ENCODE measurements at regions not wholly inside any gene's neighbourhood (a gene's known extent, or its start where the extent isn't known, plus 50 kb on each side); places are given as distances from the start of the nearest gene placed in this dataset.
"Not testable (repeated sequence)": the region's sequence is repeated elsewhere in the genome, so short reads cannot be mapped to it uniquely, and the experiment has no call there.

- no peak for DNase-seq (ENCODE audit: low read depth)
Measured at GRCh38 chr4:153936121-153936520, 147.2 kb upstream of the SFRP2 start.

- DNase-seq (ENCODE audit: low read depth) = no peak
Measured at GRCh38 chr4:153934688-153935017, 145.8 kb upstream of the SFRP2 start.

- no peak for DNase-seq (ENCODE audit: low read depth)
Measured at GRCh38 chr4:153933915-153934687, 145.2 kb upstream of the SFRP2 start.

- DNase-seq (ENCODE audit: low read depth) = peak; percentile 36
Measured at GRCh38 chr4:153931804-153932203, 142.9 kb upstream of the SFRP2 start.

- DNase-seq (ENCODE audit: low read depth) = no peak
Measured at GRCh38 chr4:153929675-153930074, 140.8 kb upstream of the SFRP2 start.

- DNase-seq (ENCODE audit: low read depth) = peak; percentile 30
Measured at GRCh38 chr4:153927451-153927850, 138.6 kb upstream of the SFRP2 start.

GRCh38 chr4:153922148-153922547 is 133.3 kb upstream of the SFRP2 start:
- DNase-seq (ENCODE audit: low read depth) = no peak

- no peak for DNase-seq (ENCODE audit: low read depth)
Measured at GRCh38 chr4:153919667-153920066, 130.8 kb upstream of the SFRP2 start.

- no peak for DNase-seq (ENCODE audit: low read depth)
Measured at GRCh38 chr4:153916273-153916755, 127.4 kb upstream of the SFRP2 start.

GRCh38 chr4:153912301-153912700 is 123.4 kb upstream of the SFRP2 start:
- no peak for DNase-seq (ENCODE audit: low read depth)

GRCh38 chr4:153909672-153910071 is 120.8 kb upstream of the SFRP2 start:
- DNase-seq (ENCODE audit: low read depth) = no peak

- no peak for DNase-seq (ENCODE audit: low read depth)
Measured at GRCh38 chr4:153906231-153906630, 117.3 kb upstream of the SFRP2 start.

GRCh38 chr4:153905231-153905630 is 116.3 kb upstream of the SFRP2 start:
- no peak for DNase-seq (ENCODE audit: low read depth)

- DNase-seq (ENCODE audit: low read depth) = no peak
Measured at GRCh38 chr4:153904011-153904410, 115.1 kb upstream of the SFRP2 start.

- DNase-seq (ENCODE audit: low read depth) = no peak
Measured at GRCh38 chr4:153901220-153901619, 112.3 kb upstream of the SFRP2 start.

GRCh38 chr4:153900426-153900825 is 111.5 kb upstream of the SFRP2 start:
- no peak for DNase-seq (ENCODE audit: low read depth)

- no peak for DNase-seq (ENCODE audit: low read depth)
Measured at GRCh38 chr4:153890761-153891160, 101.9 kb upstream of the SFRP2 start.

- DNase-seq (ENCODE audit: low read depth) = no peak
Measured at GRCh38 chr4:153887217-153887616, 98.3 kb upstream of the SFRP2 start.

- no peak for DNase-seq (ENCODE audit: low read depth)
Measured at GRCh38 chr4:153884325-153884724, 95.4 kb upstream of the SFRP2 start.

- DNase-seq (ENCODE audit: low read depth) = no peak
Measured at GRCh38 chr4:153880983-153881382, 92.1 kb upstream of the SFRP2 start.

GRCh38 chr4:153877898-153878297 is 89.0 kb upstream of the SFRP2 start:
- no peak for DNase-seq (ENCODE audit: low read depth)

- DNase-seq (ENCODE audit: low read depth) = no peak
Measured at GRCh38 chr4:153873741-153874140, 84.9 kb upstream of the SFRP2 start.

GRCh38 chr4:153866766-153867165 is 77.9 kb upstream of the SFRP2 start:
- DNase-seq (ENCODE audit: low read depth) = not testable (repeated sequence)

GRCh38 chr4:153852501-153852900 is 63.6 kb upstream of the SFRP2 start:
- DNase-seq (ENCODE audit: low read depth) = no peak

Measured in EH (cell line).